DMS153 (cell line): ENCODE measurements at regions not wholly inside any gene's neighbourhood (a gene's known extent, or its start where the extent isn't known, plus 50 kb on each side); places are given as distances from the start of the nearest gene placed in this dataset.

ENCODE experiments used
- DNase-seq: peaks from one replicate; lab custom pipeline; 2025; lab: John Stamatoyannopoulos, UW

GRCh38 chr11:59302991-59303390, 55.7 kb upstream of the OR5AN1 start:
- DNase-seq = no peak

- no peak for DNase-seq
Measured at GRCh38 chr11:59295435-59295834, 63.3 kb upstream of the OR5AN1 start.

GRCh38 chr11:59292611-59293010, 66.1 kb upstream of the OR5AN1 start:
- no peak for DNase-seq

GRCh38 chr11:59291228-59291627, 67.5 kb upstream of the OR5AN1 start:
- DNase-seq = no peak

DNA sequence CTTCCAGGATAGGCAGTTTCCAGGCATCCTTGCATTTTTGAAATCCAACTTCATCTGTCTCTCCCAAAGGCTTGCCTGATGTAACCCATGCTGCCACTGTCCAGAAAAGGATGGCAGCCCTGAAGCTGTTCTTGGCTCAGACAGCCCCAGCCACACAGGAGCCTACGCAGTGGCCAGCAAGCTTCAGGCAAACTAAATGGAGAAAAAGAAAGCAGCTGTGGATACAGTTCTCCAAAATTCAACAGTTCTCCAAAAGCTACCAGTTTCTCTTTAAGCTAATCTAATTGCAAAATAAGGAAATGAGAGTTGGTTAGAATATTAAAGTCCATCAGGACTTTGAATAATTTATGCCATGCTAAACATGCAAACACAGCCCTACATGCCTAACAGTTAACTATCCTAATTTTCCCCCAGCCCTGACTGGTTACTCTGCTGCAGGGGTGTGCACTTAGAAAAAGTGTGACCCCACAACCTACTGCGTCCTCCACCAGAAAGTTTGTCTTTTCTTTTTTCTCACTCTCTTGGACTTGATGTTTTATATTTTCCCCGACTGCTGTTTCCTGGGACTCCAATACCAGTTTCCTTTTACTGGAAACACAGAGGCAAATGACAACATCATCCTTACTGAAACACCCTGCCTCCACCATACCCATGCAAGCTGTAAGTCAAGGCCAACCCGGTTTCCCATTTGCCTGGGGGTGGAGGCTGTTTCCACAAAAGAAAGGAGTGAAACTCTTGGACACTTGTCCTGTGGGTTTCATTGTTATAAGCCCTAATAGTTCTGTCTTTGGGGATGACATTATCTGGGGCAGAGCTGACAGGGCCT, 69.1 kb upstream of the OR5AN1 start:
- no peak for DNase-seq

DNA sequence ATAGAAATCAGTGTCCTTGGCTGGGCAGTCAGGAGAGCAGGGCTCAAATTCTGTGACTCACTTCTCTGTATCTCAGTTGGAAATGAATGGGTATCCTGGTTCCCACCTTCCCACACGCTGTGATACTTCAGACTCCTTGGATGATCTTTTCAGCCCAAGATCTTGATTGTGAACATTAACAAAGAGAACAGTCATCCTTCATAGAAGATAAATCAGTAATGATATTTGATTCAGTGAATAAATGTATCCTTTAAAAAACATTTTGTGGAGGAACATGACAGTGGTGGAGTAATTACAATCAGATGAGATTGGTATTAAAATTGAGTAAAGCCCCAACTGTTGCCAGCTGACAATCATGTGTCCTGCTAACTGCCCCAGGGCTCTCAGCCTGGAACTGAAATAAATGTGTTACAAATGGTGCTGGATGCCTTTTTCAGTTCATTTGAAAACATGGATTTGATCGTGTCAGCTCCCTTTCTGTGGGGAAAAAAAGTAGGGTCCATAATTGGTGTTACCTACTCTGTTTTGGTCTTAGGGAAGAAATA, 72.9 kb upstream of the OR5AN1 start:
- DNase-seq = no peak

- DNase-seq = no peak
Measured at GRCh38 chr11:59284773-59285129, 72.0 kb upstream of the MPEG1 start.

DNA sequence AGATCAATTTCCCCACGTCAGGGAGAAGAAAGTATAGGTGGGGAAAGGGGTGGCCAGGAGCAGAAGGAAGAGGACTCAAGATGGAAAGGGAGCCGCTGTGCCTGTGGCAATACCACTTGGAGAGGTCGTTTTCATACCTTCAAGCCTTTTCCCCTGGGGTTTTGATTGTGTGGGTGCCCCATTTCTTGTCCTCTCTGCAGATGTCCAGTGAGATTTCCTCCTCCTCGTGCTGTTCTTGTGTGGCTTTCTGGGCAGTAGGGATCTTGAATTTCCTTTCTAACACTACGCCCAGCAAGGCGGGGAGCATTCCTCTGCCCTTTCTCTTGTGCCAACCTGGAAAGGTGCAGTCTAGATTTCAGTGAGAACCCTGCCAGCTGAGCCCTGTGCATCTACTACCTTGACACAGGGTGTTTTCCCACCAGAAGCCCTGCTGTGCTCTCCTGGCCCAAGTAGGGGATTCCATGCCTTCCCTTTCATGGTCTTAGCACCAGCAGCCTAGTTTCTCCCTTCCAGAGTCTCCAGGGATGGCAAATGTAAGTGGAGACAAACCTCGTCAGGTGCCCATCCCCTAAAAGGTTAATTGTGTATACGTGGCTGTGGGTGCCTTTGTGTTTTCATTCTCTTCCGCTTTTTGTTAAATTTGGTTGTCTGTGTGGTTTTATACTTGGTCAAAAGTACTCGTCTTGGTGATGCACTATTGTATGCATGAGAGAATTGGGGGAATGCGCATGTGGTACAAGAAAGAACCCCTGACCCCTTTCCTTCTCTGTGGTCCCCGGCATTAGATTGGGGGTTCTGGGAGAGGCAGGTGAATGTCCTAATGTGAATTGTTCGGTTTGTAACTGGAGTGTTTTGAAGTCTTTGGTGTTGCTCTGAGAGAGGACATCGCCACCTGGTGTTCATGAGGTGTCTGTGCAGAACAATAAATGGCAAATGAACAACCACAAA, 71.4 kb upstream of the MPEG1 start:
- DNase-seq = peak; percentile 36

DNA sequence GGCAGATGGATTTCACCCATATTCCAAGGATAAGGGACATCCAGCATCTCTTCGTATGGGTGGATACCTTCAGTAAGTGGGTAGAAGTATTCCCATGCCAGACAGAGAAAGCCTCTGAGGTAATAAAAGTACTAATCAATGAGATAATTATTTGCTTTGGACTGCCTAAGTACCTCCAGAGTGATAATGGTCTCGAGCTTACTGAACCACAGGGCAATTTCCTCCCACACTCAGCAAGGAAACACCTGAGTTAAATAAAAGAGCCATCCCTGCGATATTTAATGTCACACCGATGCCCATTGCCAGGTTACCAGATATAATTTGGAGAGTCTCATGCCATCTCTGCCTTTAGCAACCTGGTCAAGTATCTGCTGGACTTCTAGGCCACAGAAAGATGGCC, 70.6 kb upstream of the MPEG1 start:
- DNase-seq = peak; percentile 39

GRCh38 chr11:59281177-59281576, 68.5 kb upstream of the MPEG1 start:
- no peak for DNase-seq

DNA sequence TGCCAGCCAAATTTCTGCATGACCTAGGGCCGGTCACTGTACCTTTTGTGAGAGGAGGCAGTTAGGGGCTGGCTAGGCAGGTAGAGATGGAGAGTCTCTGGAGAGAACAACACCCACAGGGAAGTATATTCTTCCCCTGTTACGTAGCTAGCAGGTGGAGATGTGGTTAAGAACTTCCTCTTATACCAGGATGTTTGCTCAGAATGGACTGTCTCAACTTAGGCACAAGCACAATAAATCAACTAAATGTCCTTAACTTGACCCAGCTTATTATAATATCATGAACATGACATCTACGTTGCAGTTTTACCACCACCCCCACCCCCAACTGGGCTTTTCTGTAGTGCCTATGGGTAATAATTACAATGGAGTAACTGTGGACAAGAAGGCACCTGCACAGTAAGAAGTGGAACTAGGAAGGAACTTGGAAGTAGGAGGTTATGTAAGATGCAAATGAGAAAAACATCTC, 60.7 kb upstream of the MPEG1 start:
- peak; percentile 79 for DNase-seq

DNA sequence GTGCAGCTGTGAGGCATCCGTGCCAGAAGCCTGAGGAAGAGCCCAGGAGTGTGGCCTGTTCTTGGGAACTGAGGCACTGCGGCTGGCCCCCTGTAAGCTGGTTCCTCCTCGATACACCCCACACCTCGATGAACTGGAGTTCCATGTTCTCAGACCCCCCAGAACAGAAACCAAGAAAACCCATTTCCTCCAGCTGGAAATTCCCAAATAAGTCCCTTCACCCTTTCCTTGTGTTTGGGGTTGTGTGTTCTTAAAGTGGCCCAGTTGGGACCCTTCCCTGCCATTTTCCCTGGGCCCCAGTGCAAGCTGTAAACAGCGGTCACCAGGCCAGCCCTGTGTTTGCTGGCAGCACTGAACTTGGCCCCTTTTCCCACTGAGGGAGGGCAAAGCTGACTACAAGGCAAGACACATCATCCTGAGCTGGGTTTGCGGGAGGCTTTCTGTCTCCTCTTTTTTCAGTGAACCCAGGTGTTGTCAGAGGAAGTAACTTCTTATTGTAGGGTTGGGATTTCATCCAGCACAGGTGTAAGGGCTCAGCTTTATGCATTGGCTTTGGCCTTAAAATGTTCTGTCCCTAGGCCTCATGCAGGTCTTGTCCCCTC, 60.1 kb upstream of the MPEG1 start:
- no peak for DNase-seq

GRCh38 chr11:59271811-59272327, 59.1 kb upstream of the MPEG1 start:
- DNase-seq = no peak

- no peak for DNase-seq
Measured at GRCh38 chr11:59271247-59271755, 58.6 kb upstream of the MPEG1 start.

- no peak for DNase-seq
Measured at GRCh38 chr11:59267736-59268475, 55.2 kb upstream of the MPEG1 start.

GRCh38 chr11:59267196-59267595, 54.5 kb upstream of the MPEG1 start:
- DNase-seq = no peak

DNA sequence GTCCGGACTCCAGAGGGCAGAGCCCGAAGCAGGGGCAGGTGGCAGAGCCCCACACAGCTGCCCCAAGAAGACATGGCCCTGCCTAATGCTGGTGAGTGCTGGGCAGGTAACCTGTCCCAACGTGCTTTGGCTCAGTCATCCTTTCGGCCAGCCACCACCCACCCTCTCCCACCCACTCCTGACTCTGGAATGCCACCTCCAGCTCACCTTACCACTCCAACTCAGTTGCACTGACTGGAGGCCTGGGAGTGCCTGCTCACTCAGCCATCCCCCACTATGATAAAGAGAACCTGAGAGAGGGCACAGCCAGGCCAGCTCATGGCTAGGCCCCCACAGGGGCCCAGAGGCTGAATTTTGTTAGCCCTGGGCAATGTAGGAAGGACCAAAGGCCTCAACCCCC, 53.8 kb upstream of the MPEG1 start:
- DNase-seq = no peak

GRCh38 chr11:59265735-59266134, 53.0 kb upstream of the MPEG1 start:
- DNase-seq = no peak

DNA sequence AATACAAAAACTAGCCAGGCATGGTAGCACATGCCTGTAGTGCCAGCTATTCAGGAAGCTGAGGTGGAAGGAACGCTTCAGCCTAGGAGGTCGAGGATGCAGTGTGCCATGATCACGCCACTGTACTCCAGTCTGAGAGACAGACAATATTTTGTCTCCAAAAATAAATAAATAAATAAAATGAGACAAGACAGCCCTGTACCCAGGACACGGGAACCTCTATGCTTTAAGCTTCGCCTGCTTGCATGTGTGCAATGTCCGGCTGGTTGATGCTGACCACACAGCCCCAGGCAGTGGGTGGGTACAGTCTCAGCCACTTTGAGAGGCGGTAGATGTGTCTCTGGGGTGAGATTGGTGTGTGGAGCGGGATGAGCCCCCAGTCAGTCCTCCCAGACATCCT, 52.0 kb upstream of the MPEG1 start:
- DNase-seq = no peak

- DNase-seq = peak; percentile 37
Measured at GRCh38 chr11:59263225-59263894, 50.6 kb upstream of the MPEG1 start.
